K562 (cell line): ENCODE measurements at regions not wholly inside any gene's neighbourhood (a gene's known extent, or its start where the extent isn't known, plus 50 kb on each side); places are given as distances from the start of the nearest gene placed in this dataset.

Source experiments
- ATAC-seq: fragments of 200-7000 bp; cut with Tn5 transposase; 3 replicates; pipeline ENCODE4 v1.9.1; 2020; ENCODE audit warnings: moderate library complexity
- BruUV-seq: library from RNA; stranded (reverse); fragments of 400-500 nt; replicated peaks from 2 replicates; lab custom pipeline; 2021; lab: Mats Ljungman, UMichigan
- CTCF ChIA-PET: fragments of 300-600 bp; formaldehyde crosslinking; extraction: SDS; loops from one replicate; lab custom pipeline; 2021; ENCODE audit warnings: low intra/inter-chr PET ratio; lab: Yijun Ruan, JAX
- POLR2A ChIA-PET: fragments of 300-600, 350-650 bp; sonication (Branson Sonifier 250); formaldehyde crosslinking; extraction: SDS; loops from one replicate; lab custom pipeline; 2021; ENCODE audit warnings: antibody characterized with exemption, inconsistent platforms; lab: Yijun Ruan, JAX
- DNase-seq, 4 experiments: peaks; one replicate each; pipeline versions ENCODE4 v3.0.0 to v3.0.0-alpha.2; 2011 to 2018; ENCODE audit warnings: low spot score in 3 of 4, mixed read lengths in 3 of 4; ENCODE audit errors: extremely low read depth in 1 of 4
- FAIRE-seq: peaks from 2 replicates; lab custom pipeline; 2011; peaks lifted over from hg19 to GRCh38; lab: Jason Lieb, UNC
- H2AFZ ChIP-seq: 2 replicates; pipeline ENCODE4 v1.6.0; 2011; ENCODE audit warnings: low read depth, low read length, control low read depth, inconsistent platforms
- H3K27ac ChIP-seq: fragments of 200-600 bp; 3 replicates; pipeline ENCODE4 v1.8.0; 2011; ENCODE audit warnings: low read depth, mild to moderate bottlenecking, control low read depth, inconsistent platforms, low read length, moderate library complexity, mixed read lengths; ENCODE audit errors: extremely low read depth
- H3K27me3 ChIP-seq, 2 experiments: fragments of 300-600 bp in 1 of 2; 2 replicates in 1 of 2; 3 replicates in 1 of 2; pipeline versions ENCODE4 v1.6.0 to v1.8.0; 2011; ENCODE audit warnings: inconsistent platforms in 2 of 2, low read length in 2 of 2, mild to moderate bottlenecking in 1 of 2, mixed read lengths in 1 of 2, moderate library complexity in 1 of 2; ENCODE audit not compliant: control insufficient read depth in 2 of 2, insufficient read depth in 2 of 2
- H3K36me3 ChIP-seq: fragments of 300-600 bp; 3 replicates; pipeline ENCODE4 v1.8.0; 2011; ENCODE audit warnings: mild to moderate bottlenecking, low read length, inconsistent platforms; ENCODE audit not compliant: control insufficient read depth, insufficient read depth
- H3K4me1 ChIP-seq, 2 experiments: fragments of 200-600 bp in 1 of 2; replicated peaks in 1 of 2; 2 replicates in 1 of 2; 3 replicates in 1 of 2; pipeline versions ENCODE4 v1.5.1 to v1.8.0; 2011; ENCODE audit warnings: inconsistent platforms in 2 of 2, low read length in 2 of 2, mild to moderate bottlenecking in 1 of 2, mixed read lengths in 1 of 2, moderate library complexity in 1 of 2; ENCODE audit not compliant: control insufficient read depth in 2 of 2, insufficient read depth in 2 of 2
- H3K4me2 ChIP-seq: 2 replicates; pipeline ENCODE4 v1.6.1; 2011; ENCODE audit warnings: low read length, control low read depth, inconsistent platforms, mixed read lengths; ENCODE audit not compliant: insufficient read depth
- H3K4me3 ChIP-seq: fragments of 200-600 bp; sonication (generic), shearing (Covaris generic); 2 replicates; pipeline ENCODE4 v1.5.1; 2016; ENCODE audit warnings: control low read depth, inconsistent platforms
- H3K79me2 ChIP-seq: fragments of 200-600 bp; 3 replicates; pipeline ENCODE4 v1.8.0; 2011; ENCODE audit warnings: low read length, inconsistent platforms; ENCODE audit not compliant: control insufficient read depth, insufficient read depth
- H3K9ac ChIP-seq, 2 experiments: 2 replicates each; pipeline versions ENCODE4 v1.6.0 to v1.6.1; 2011; ENCODE audit warnings: low read depth in 2 of 2, low read length in 2 of 2, control low read depth in 1 of 2, inconsistent platforms in 1 of 2, mild to moderate bottlenecking in 1 of 2, mixed read lengths in 1 of 2; ENCODE audit not compliant: insufficient read depth in 1 of 2
- H3K9me1 ChIP-seq: one replicate; pipeline ENCODE4 v1.6.0; 2011; ENCODE audit warnings: inconsistent platforms, mild to moderate bottlenecking, low read length, moderate library complexity; ENCODE audit not compliant: control insufficient read depth, insufficient read depth
- H3K9me3 ChIP-seq: replicated peaks from 2 replicates; pipeline ENCODE4 v1.5.1; 2011; ENCODE audit warnings: low read depth, low read length, inconsistent platforms; ENCODE audit not compliant: control insufficient read depth, insufficient read depth
- H4K20me1 ChIP-seq: replicated peaks from 2 replicates; pipeline ENCODE4 v1.6.1; 2011; ENCODE audit warnings: low read length, inconsistent platforms, mixed read lengths; ENCODE audit not compliant: control insufficient read depth, insufficient read depth
- ARID1B ChIP-seq: fragments of 450-650 bp; IDR thresholded peaks from 2 replicates; pipeline ENCODE4 v1.6.1; 2016; ENCODE audit warnings: antibody characterized with exemption, mild to moderate bottlenecking, inconsistent platforms
- ARNT ChIP-seq, 2 experiments: fragments of 450-650 bp; IDR thresholded peaks; 2 replicates each; pipeline ENCODE4 v1.6.1; 2016; ENCODE audit warnings: mild to moderate bottlenecking in 1 of 2
- DDX20 ChIP-seq: fragments of 450-650 bp; IDR thresholded peaks from 2 replicates; pipeline ENCODE4 v1.6.1; 2016; ENCODE audit warnings: missing genetic modification characterization, low read depth, mild to moderate bottlenecking, missing compliant biosample characterization, moderate library complexity
- FOSL1 ChIP-seq: fragments of 200-800 bp; sonication (Bioruptor generic); conservative IDR thresholded peaks from 2 replicates; pipeline ENCODE4 v1.6.1; 2016; ENCODE audit warnings: missing genetic modification characterization, missing compliant biosample characterization
- IFI16 ChIP-seq: fragments of 250-450 bp; sonication (Bioruptor Pico); IDR thresholded peaks from 2 replicates; pipeline ENCODE4 v2.1.2; 2022; ENCODE audit warnings: mild to moderate bottlenecking, inconsistent platforms
- SIN3A ChIP-seq, 2 experiments: fragments of 150-350 bp in 1 of 2; IDR thresholded peaks; 2 replicates each; pipeline ENCODE4 v1.6.1; 2011 to 2016; ENCODE audit warnings: borderline replicate concordance in 2 of 2, low read depth in 2 of 2, low read length in 2 of 2, mild to moderate bottlenecking in 2 of 2, moderate library complexity in 2 of 2; ENCODE audit not compliant: control insufficient read depth in 1 of 2
- SMAD3 ChIP-seq: fragments of 450-650 bp; formaldehyde crosslinking; conservative IDR thresholded peaks from 2 replicates; pipeline ENCODE4 v1.4.0; 2020; ENCODE audit warnings: mild to moderate bottlenecking
- ZEB2 ChIP-seq: fragments of 450-650 bp; IDR thresholded peaks from 2 replicates; pipeline ENCODE4 v1.6.1; 2016
- ZNF584 ChIP-seq: fragments of 200-800 bp; sonication (Bioruptor generic); IDR thresholded peaks from 2 replicates; pipeline ENCODE4 v1.6.1; 2016; ENCODE audit warnings: low read depth, mild to moderate bottlenecking, missing genetic modification characterization, missing compliant biosample characterization
- ZZZ3 ChIP-seq: fragments of 450-650 bp; IDR thresholded peaks from 2 replicates; pipeline ENCODE4 v1.6.1; 2016; ENCODE audit warnings: antibody characterized with exemption, mild to moderate bottlenecking, moderate library complexity
- WGBS: fragments of 100-300 bp; shearing (Covaris generic); methylation state at CpG from one replicate; pipeline ENCODE4 v1.1.6; 2016; ENCODE audit warnings: low coverage, mixed read lengths; ENCODE audit not compliant: insufficient coverage; ENCODE audit errors: missing lambda C conversion rate; 5-methylcytosine and 5-hydroxymethylcytosine counted together
- in situ Hi-C: fragments of 300-500 bp; cut with MboI; formaldehyde crosslinking; loops from 4 replicates; pipeline ENCODE4 v1.15.0; 2018; ENCODE audit warnings: inconsistent platforms, mixed read lengths
- intact Hi-C: fragments of 100-400 bp; cut with micrococcal nuclease; formaldehyde crosslinking; loops from 2 replicates; pipeline ENCODE4 v1.14.2; 2022
- TF ChIP-seq, protein P1 (sequence below): fragments of 450-650 bp; IDR thresholded peaks from one replicate; pipeline ENCODE4 v1.6.1; 2018; ENCODE audit warnings: mild to moderate bottlenecking, moderate library complexity; ENCODE audit not compliant: partially characterized antibody

GRCh38 chr12:59041241-59042121, 121.2 kb upstream of the LRIG3 start:
- 4% methylated on average over 4 of the region's 4 CpGs for WGBS
- in situ Hi-C loops, result no loop called here
- no peak for TF ChIP-seq ZZZ3
- no peak for TF ChIP-seq SMAD3 (CRISPR knock-in tag)
- TF ChIP-seq ZNF584 (CRISPR knock-in tag), result no peak
- TF ChIP-seq ARNT (IDR thresholded peaks at IDR 0.05), result no peak
- TF ChIP-seq, protein P1, sequence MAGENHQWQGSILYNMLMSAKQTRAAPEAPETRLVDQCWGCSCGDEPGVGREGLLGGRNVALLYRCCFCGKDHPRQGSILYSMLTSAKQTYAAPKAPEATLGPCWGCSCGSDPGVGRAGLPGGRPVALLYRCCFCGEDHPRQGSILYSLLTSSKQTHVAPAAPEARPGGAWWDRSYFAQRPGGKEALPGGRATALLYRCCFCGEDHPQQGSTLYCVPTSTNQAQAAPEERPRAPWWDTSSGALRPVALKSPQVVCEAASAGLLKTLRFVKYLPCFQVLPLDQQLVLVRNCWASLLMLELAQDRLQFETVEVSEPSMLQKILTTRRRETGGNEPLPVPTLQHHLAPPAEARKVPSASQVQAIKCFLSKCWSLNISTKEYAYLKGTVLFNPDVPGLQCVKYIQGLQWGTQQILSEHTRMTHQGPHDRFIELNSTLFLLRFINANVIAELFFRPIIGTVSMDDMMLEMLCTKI, result no peak
- no peak for TF ChIP-seq FOSL1 (tag)
- no peak for TF ChIP-seq SIN3A (IDR thresholded peaks at IDR 0.05; ENCODE audit: borderline replicate concordance in 2 of 2, control insufficient read depth in 1 of 2, low read depth in 2 of 2, low read length in 2 of 2)
- TF ChIP-seq IFI16 (CRISPR knock-in tag), result no peak
- TF ChIP-seq ZEB2, result no peak
- no peak for TF ChIP-seq DDX20 (tag)
- TF ChIP-seq ARID1B, result no peak
- TF ChIP-seq, all 486 proteins: peak for 0
- no TSS peak for BruUV-seq
- ChIA-PET CTCF (no interaction called here), POLR2A (no interaction called here)
- Histone ChIP-seq H3K79me2 (no peaks in the 10 kb centered on the region), H3K36me3 (no peaks in the 10 kb centered on the region), H3K9me3 (no peaks in the 10 kb centered on the region), H3K4me1 (no peaks in the 10 kb centered on the region), H3K9ac (no peak overlapping the region), H3K27me3 (no peaks in the 10 kb centered on the region), H3K4me2 (no peak overlapping the region), H3K4me3 (no peak overlapping the region), H2AFZ (no peak overlapping the region), H4K20me1 (no peaks in the 10 kb centered on the region), H3K27ac (no peak overlapping the region), H3K9me1 (no peaks in the 10 kb centered on the region)
- DNase-seq (no peak), ATAC-seq (no peak), FAIRE-seq (no peak)
- intact Hi-C loops, result no loop called here
